OCI-LY7 (cell line): ENCODE measurements at regions not wholly inside any gene's neighbourhood (a gene's known extent, or its start where the extent isn't known, plus 50 kb on each side); places are given as distances from the start of the nearest gene placed in this dataset.

Experiments
- BruUV-seq: library from RNA; stranded (reverse); fragments of 400-500 nt; replicated peaks from 2 replicates; lab custom pipeline; 2021; lab: Mats Ljungman, UMichigan
- CTCF ChIA-PET: fragments of 300-600 bp; sonication (Branson Sonifier 250); formaldehyde crosslinking; loops from one replicate; lab custom pipeline; 2022; ENCODE audit warnings: antibody characterized with exemption; ENCODE audit not compliant: unreplicated experiment; lab: Charles Lee
- POLR2A ChIA-PET: fragments of 300-600 bp; sonication (Branson Sonifier 250); formaldehyde crosslinking; loops from one replicate; lab custom pipeline; 2022; ENCODE audit warnings: antibody characterized with exemption; lab: Charles Lee
- DNase-seq: peaks from one replicate; pipeline ENCODE4 v3.0.0-alpha.2; 2015; ENCODE audit warnings: low spot score
- H2AFZ ChIP-seq: fragments of 200-600 bp; sonication (generic), shearing (Covaris generic); 2 replicates; pipeline ENCODE4 v1.6.1; 2014; ENCODE audit warnings: mild to moderate bottlenecking, antibody characterized with exemption, low read length, moderate library complexity
- H3K27ac ChIP-seq: fragments of 200-600 bp; sonication (generic); 2 replicates; pipeline ENCODE4 v1.5.1; 2014; ENCODE audit warnings: mixed run types, low read depth, mild to moderate bottlenecking, moderate library complexity, low read length, inconsistent platforms; ENCODE audit not compliant: poor library complexity, severe bottlenecking
- H3K36me3 ChIP-seq: fragments of 200-600 bp; sonication (generic); 2 replicates; pipeline ENCODE4 v1.6.1; 2014; ENCODE audit warnings: mild to moderate bottlenecking, antibody characterized with exemption, low read length, moderate library complexity, mixed read lengths; ENCODE audit not compliant: insufficient read depth
- H3K4me1 ChIP-seq: fragments of 200-600 bp; sonication (generic); 2 replicates; pipeline ENCODE4 v1.5.1; 2014; ENCODE audit warnings: mild to moderate bottlenecking, low read length; ENCODE audit not compliant: insufficient read depth, poor library complexity, severe bottlenecking
- H3K4me2 ChIP-seq: fragments of 200-600 bp; sonication (generic); 2 replicates; pipeline ENCODE4 v1.6.1; 2014; ENCODE audit warnings: mild to moderate bottlenecking, low read length
- H3K4me3 ChIP-seq: fragments of 200-600 bp; sonication (generic); 2 replicates; pipeline ENCODE4 v1.5.1; 2014; ENCODE audit warnings: mild to moderate bottlenecking, low read depth, low read length; ENCODE audit not compliant: poor library complexity, severe bottlenecking
- H3K79me2 ChIP-seq: fragments of 200-600 bp; sonication (generic); 2 replicates; pipeline ENCODE4 v1.6.1; 2016; ENCODE audit warnings: low read depth, mild to moderate bottlenecking, low read length, moderate library complexity, mixed read lengths; ENCODE audit not compliant: insufficient read depth
- H3K9me2 ChIP-seq: fragments of 200-600 bp; sonication (generic); 2 replicates; pipeline ENCODE4 v1.6.1; 2016; ENCODE audit warnings: mild to moderate bottlenecking, low read length, mixed read lengths; ENCODE audit not compliant: insufficient read depth
- H3K9me3 ChIP-seq: fragments of 200-600 bp; sonication (generic); 2 replicates; pipeline ENCODE4 v1.6.1; 2014; ENCODE audit warnings: mild to moderate bottlenecking, mixed run types, low read length, mixed read lengths
- H4K20me1 ChIP-seq: fragments of 200-600 bp; sonication (generic); 2 replicates; pipeline ENCODE4 v1.6.1; 2014; ENCODE audit warnings: mild to moderate bottlenecking, antibody characterized with exemption, low read length, moderate library complexity, mixed read lengths; ENCODE audit not compliant: insufficient read depth
- EZH2phosphoT487 ChIP-seq: fragments of 200-600 bp; sonication (generic); IDR thresholded peaks from 2 replicates; pipeline ENCODE4 v1.6.1; 2018; ENCODE audit warnings: low read depth, borderline replicate concordance, mild to moderate bottlenecking, mixed run types, antibody characterized with exemption, low read length, moderate library complexity, mixed read lengths
- intact Hi-C: fragments of 100-400 bp; cut with micrococcal nuclease; formaldehyde crosslinking; loops from one replicate; pipeline ENCODE4 v1.10.0; 2022; ENCODE audit not compliant: unreplicated experiment
- TF ChIP-seq, protein P1 (sequence below): fragments of 200-600 bp; sonication (generic); conservative IDR thresholded peaks from 2 replicates; pipeline ENCODE4 v1.5.1; 2014; ENCODE audit warnings: mild to moderate bottlenecking, antibody characterized with exemption, low read length, moderate library complexity, mixed read lengths

DNA sequence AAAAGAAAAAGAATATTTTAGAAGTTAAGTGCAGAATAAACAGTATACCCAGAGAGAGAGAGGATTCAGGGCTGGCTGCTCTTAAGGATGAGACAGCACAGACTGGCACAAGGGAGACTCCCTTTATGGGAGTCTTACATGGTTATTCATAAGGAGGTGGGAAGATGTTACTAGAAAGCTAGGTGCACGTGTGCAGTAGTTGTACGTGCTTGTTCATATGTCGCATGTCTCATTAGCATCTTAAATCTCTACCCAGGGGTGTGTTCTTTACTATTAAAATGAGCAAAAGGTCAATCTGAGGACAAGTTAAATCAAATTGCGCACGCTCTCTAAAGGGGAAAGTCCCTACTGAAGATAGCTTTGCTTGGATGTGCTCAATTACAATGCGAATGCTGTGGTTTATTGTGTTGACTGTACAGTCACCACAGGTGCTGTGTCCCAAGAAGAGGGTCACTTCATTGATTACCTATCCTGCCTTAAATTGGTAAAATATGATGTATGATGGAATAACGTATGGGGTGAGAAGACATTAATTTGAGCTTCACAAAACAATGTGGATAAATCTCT, 368.0 kb upstream of the SPHKAP start:
- Histone ChIP-seq H3K79me2 (no peaks in the 10 kb centered on the region), H4K20me1 (no peaks in the 10 kb centered on the region), H3K9me3 (no peaks in the 10 kb centered on the region), H3K4me1 (no peaks in the 10 kb centered on the region), H3K4me2 (no peak overlapping the region), H3K36me3 (no peaks in the 10 kb centered on the region), H3K9me2 (no peaks in the 10 kb centered on the region), H2AFZ (no peak overlapping the region), H3K4me3 (no peak overlapping the region), H3K27ac (no peak overlapping the region)
- DNase-seq = no peak
- intact Hi-C loops = no loop called here
- no TSS peak for BruUV-seq
- no peak for TF ChIP-seq EZH2phosphoT487
- TF ChIP-seq, protein P1, sequence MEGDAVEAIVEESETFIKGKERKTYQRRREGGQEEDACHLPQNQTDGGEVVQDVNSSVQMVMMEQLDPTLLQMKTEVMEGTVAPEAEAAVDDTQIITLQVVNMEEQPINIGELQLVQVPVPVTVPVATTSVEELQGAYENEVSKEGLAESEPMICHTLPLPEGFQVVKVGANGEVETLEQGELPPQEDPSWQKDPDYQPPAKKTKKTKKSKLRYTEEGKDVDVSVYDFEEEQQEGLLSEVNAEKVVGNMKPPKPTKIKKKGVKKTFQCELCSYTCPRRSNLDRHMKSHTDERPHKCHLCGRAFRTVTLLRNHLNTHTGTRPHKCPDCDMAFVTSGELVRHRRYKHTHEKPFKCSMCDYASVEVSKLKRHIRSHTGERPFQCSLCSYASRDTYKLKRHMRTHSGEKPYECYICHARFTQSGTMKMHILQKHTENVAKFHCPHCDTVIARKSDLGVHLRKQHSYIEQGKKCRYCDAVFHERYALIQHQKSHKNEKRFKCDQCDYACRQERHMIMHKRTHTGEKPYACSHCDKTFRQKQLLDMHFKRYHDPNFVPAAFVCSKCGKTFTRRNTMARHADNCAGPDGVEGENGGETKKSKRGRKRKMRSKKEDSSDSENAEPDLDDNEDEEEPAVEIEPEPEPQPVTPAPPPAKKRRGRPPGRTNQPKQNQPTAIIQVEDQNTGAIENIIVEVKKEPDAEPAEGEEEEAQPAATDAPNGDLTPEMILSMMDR = no peak
- CTCF ChIA-PET = interaction anchor here (0.6 kb wide), 1 partner anchor 101 kb away, joined by 3 read pairs; no protein-coding TSS in a partner anchor
- POLR2A ChIA-PET = no interaction called here

DNA sequence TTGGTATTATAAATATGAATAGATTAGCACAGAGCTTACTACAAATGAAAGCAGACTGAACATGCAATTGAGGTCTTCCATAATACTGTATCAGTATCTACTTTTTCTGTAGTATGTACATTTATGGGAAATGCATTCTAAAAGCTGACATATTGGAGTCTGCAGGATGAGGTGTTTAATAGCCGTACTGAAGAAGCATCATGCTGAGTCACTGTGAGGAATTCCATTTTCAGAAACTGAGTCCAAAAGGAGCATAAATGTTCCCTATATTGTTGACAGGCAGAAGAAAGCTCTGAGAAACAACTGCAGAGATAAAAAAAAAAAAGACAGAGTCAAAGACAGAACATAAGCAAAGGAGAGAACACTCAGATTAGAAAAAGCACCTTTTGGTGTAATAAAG, 366.7 kb upstream of the SPHKAP start:
- Histone ChIP-seq H3K79me2 (no peaks in the 10 kb centered on the region), H3K4me3 (no peak overlapping the region), H3K4me1 (no peaks in the 10 kb centered on the region), H2AFZ (no peak overlapping the region), H3K9me2 (no peaks in the 10 kb centered on the region), H3K4me2 (no peak overlapping the region), H4K20me1 (no peaks in the 10 kb centered on the region), H3K9me3 (no peaks in the 10 kb centered on the region), H3K36me3 (no peaks in the 10 kb centered on the region), H3K27ac (no peak overlapping the region)
- no peak for DNase-seq
- TF ChIP-seq, protein P1 = no peak
- TF ChIP-seq EZH2phosphoT487 = no peak
- ChIA-PET CTCF (no interaction called here), POLR2A (no interaction called here)
- intact Hi-C loops = no loop called here
- BruUV-seq = no TSS peak

DNA sequence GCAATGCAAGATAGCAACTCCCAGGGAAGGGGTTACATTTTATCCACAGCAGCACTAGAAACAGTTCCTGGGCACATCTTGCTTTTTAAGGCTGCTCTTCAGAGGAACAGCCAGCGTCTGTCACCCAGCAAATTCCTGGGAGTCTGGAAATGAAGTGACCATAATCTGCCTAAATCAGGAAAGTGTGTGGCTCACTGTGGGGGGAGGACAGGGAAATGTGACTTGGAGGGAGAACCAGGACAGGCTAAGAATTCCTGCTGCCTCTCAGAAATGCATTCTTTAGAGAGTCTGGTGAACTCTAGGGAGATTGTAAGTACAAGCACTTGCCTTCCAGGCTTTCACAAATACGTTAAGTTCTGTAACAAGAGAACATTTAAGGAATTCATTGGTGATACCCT, 364.3 kb upstream of the SPHKAP start:
- H3K9me3 ChIP-seq = no peaks in the 10 kb centered on the region
- no peaks in the 10 kb centered on the region for H3K79me2 ChIP-seq
- H3K36me3 ChIP-seq = no peaks in the 10 kb centered on the region
- POLR2A ChIA-PET = interaction anchor here (1.3 kb wide), 1 partner anchor 10 kb away, joined by 6 read pairs; no protein-coding TSS in a partner anchor
- TF ChIP-seq, protein P1 = no peak
- TF ChIP-seq EZH2phosphoT487 = no peak
- H4K20me1 ChIP-seq = no peaks in the 10 kb centered on the region
- H3K9me2 ChIP-seq = no peaks in the 10 kb centered on the region
- intact Hi-C loops = no loop called here
- CTCF ChIA-PET = no interaction called here
- no peak overlapping the region for H3K4me3 ChIP-seq
- H3K4me2 ChIP-seq = no peak overlapping the region
- no peak overlapping the region for H3K27ac ChIP-seq
- no peaks in the 10 kb centered on the region for H3K4me1 ChIP-seq
- no TSS peak for BruUV-seq
- no peak for DNase-seq
- no peak overlapping the region for H2AFZ ChIP-seq
